ENCODE measurements at regions not wholly inside any gene's neighbourhood (a gene's known extent, or its start where the extent isn't known, plus 50 kb on each side); places are given as distances from the start of the nearest gene placed in this dataset.

- no peak for DNase-seq (ENCODE audit: low spot score in 2 of 2)
- 88 to 92% methylated on average over 10 of the region's 10 CpGs for WGBS, 2 donors
- H3K4me3 ChIP-seq (ENCODE audit: low read depth, poor library complexity, severe bottlenecking), result no peak overlapping the region
- intact Hi-C loops (cut with DNase I; ENCODE audit: low total_unique reads), result loop anchor here (5.0 kb wide), 1 partner anchor 1386 kb away; no protein-coding TSS in a partner anchor
- TF ChIP-seq POLR2A (IDR thresholded peaks at IDR 0.05) (no peak), CTCF (IDR thresholded peaks at IDR 0.05) (no peak)
Observed at GRCh38 chr13:111612886-111613285, 292.4 kb downstream of the TEX29 start.

- DNase-seq (ENCODE audit: low spot score in 2 of 2), result peak in 1 of 2 donors; percentile 70
- 76 to 85% methylated on average over 7 of the region's 7 CpGs for WGBS, 2 donors
- no peak overlapping the region for H3K4me3 ChIP-seq (ENCODE audit: low read depth, poor library complexity, severe bottlenecking)
- intact Hi-C loops (cut with DNase I; ENCODE audit: low total_unique reads), result loop anchor here (5.0 kb wide), 1 partner anchor 1387 kb away; no protein-coding TSS in a partner anchor
- TF ChIP-seq CTCF (IDR thresholded peaks at IDR 0.05) (no peak), POLR2A (IDR thresholded peaks at IDR 0.05) (no peak)
Observed at GRCh38 chr13:111614009-111614408, 293.6 kb downstream of the TEX29 start.

GRCh38 chr13:111614613-111615012 is 294.2 kb downstream of the TEX29 start:
- DNase-seq (ENCODE audit: low spot score in 2 of 2), result peak in 1 of 2 donors; percentile 3
- intact Hi-C loops (cut with DNase I; ENCODE audit: low total_unique reads), result loop anchor here (5.0 kb wide), 1 partner anchor 1387 kb away; no protein-coding TSS in a partner anchor
- no peak overlapping the region for H3K4me3 ChIP-seq (ENCODE audit: low read depth, poor library complexity, severe bottlenecking)
- no peak for TF ChIP-seq POLR2A (IDR thresholded peaks at IDR 0.05)
- no peak for TF ChIP-seq CTCF (IDR thresholded peaks at IDR 0.05)
- 80 to 83% methylated on average over 5 of the region's 5 CpGs for WGBS, 2 donors

- intact Hi-C loops (cut with DNase I; ENCODE audit: low total_unique reads), result no loop called here
- TF ChIP-seq CTCF (IDR thresholded peaks at IDR 0.05) (no peak), POLR2A (IDR thresholded peaks at IDR 0.05) (no peak)
- peak in 1 of 2 donors; percentile 17 for DNase-seq (ENCODE audit: low spot score in 2 of 2)
- H3K4me3 ChIP-seq (ENCODE audit: low read depth, poor library complexity, severe bottlenecking), result no peak overlapping the region
- 81 to 83% methylated on average over 11 of the region's 11 CpGs for WGBS, 2 donors
Observed at GRCh38 chr13:111616203-111616602, 295.8 kb downstream of the TEX29 start.

- intact Hi-C loops (cut with DNase I; ENCODE audit: low total_unique reads), result no loop called here
- no peak for DNase-seq (ENCODE audit: low spot score in 2 of 2)
- H3K4me3 ChIP-seq (ENCODE audit: low read depth, poor library complexity, severe bottlenecking), result no peak overlapping the region
- no peak for TF ChIP-seq CTCF (IDR thresholded peaks at IDR 0.05)
- TF ChIP-seq POLR2A (IDR thresholded peaks at IDR 0.05), result no peak
- 85 to 90% methylated on average over 6 of the region's 6 CpGs for WGBS, 2 donors
Observed at GRCh38 chr13:111620166-111620565, 299.7 kb downstream of the TEX29 start.

GRCh38 chr13:111620586-111620985 is 300.1 kb downstream of the TEX29 start:
- TF ChIP-seq CTCF (IDR thresholded peaks at IDR 0.05), result no peak
- no peak for TF ChIP-seq POLR2A (IDR thresholded peaks at IDR 0.05)
- WGBS, 2 donors, result 85% methylated on average over 9 of the region's 9 CpGs
- DNase-seq (ENCODE audit: low spot score in 2 of 2), result peak in 1 of 2 donors; percentile 71
- intact Hi-C loops (cut with DNase I; ENCODE audit: low total_unique reads), result no loop called here
- no peak overlapping the region for H3K4me3 ChIP-seq (ENCODE audit: low read depth, poor library complexity, severe bottlenecking)
